GM06990 (cell line): ENCODE measurements at regions not wholly inside any gene's neighbourhood (a gene's known extent, or its start where the extent isn't known, plus 50 kb on each side); places are given as distances from the start of the nearest gene placed in this dataset.

ENCODE experiments used
- DNase-seq: peaks from one replicate; pipeline ENCODE4 v3.0.0-alpha.2; 2011; ENCODE audit not compliant: insufficient read length; ENCODE audit errors: extremely low read depth
- H3K27me3 ChIP-seq: replicated peaks from 2 replicates; pipeline ENCODE4 v1.6.0; 2011; ENCODE audit warnings: low read length; ENCODE audit not compliant: control insufficient read depth, insufficient read depth
- H3K36me3 ChIP-seq: 2 replicates; pipeline ENCODE4 v1.5.1; 2011; ENCODE audit warnings: low read length; ENCODE audit not compliant: control insufficient read depth, insufficient read depth
- H3K4me3 ChIP-seq: replicated peaks from 2 replicates; pipeline ENCODE4 v1.5.1; 2011; ENCODE audit warnings: low read depth, mild to moderate bottlenecking, control low read depth, low read length
- CTCF ChIP-seq: IDR thresholded peaks from 2 replicates; pipeline ENCODE4 v1.5.1; 2011; ENCODE audit warnings: low read length, control low read depth, mild to moderate bottlenecking, inconsistent platforms; ENCODE audit not compliant: insufficient read depth, poor library complexity, severe bottlenecking

DNA sequence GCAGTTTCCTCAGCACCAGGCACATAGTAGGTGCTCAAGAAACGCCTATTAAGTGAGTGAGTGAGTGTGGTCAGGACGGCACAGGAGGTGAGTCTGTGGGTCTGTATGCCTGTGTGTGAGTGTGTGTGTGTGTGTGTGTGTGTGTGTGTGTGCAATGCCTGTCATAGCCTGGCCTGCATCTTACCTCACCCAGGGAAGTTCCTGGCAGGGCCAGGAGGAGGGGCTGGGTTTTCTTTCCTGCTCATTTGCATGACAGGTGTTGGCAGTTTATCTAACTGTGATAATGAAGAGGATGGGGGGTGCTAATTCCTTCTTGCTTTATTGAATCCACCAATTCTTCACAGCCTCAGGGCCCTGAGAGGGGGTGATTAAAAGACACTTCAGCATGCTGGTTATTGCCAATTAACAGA, 146.7 kb upstream of the MLN start:
- H3K4me3 ChIP-seq = no peak overlapping the region
- H3K27me3 ChIP-seq = peaks cover 2% of the 10 kb centered on the region
- H3K36me3 ChIP-seq = no peaks in the 10 kb centered on the region
- TF ChIP-seq CTCF = no peak
- DNase-seq = no peak

DNA sequence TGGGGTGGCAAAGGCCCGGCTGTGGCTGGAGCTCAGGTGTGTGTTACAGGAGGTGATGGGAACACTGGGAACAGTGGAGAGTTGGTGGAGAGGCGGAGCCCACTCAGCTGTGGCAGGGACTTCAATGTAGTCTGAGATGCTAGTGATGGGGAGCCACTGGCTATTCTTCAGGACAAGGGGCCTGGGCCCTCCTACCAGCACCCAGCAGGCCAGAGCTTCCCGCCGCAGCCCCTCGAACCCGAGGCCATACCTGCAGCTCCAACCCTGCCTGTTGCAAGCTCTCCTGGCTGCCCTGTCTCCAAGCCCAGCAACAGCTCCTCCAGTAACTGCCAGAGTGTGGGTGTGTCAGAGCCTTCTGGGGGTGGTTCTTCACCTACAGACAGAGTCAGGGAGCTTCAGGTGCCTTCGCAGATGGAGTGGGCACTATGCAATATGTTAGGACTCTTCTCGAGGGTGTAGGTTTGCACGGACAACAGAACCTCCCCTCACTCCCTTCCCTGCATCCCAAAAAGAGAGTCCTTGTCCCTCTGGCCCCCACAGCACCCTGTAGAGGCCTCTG, 146.2 kb upstream of the MLN start:
- no peaks in the 10 kb centered on the region for H3K36me3 ChIP-seq
- no peak for TF ChIP-seq CTCF
- peaks cover 5% of the 10 kb centered on the region for H3K27me3 ChIP-seq
- DNase-seq = no peak
- H3K4me3 ChIP-seq = no peak overlapping the region

DNA sequence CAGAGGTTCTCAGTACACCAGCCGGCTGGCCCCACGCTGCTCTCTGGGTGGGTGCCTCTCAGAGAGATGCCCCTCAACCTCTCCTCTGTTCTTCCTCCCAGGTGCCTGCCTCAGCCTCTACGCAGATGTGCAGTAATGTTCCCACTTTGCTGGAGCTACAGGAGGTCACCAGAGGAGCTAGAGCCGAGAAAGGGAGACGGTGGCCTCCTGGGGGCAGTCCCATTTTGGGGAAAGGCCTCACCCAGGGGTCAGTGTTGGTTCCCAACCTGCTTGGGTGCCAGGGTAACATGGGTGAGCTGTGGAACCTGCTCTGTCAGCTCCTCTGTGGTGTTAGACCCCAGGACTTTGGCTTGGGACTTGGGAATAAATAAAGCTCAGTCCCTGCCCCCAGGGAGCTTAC, 145.3 kb upstream of the MLN start:
- H3K4me3 ChIP-seq = no peak overlapping the region
- H3K27me3 ChIP-seq = peaks cover 5% of the 10 kb centered on the region
- TF ChIP-seq CTCF = no peak
- no peaks in the 10 kb centered on the region for H3K36me3 ChIP-seq
- DNase-seq = no peak

DNA sequence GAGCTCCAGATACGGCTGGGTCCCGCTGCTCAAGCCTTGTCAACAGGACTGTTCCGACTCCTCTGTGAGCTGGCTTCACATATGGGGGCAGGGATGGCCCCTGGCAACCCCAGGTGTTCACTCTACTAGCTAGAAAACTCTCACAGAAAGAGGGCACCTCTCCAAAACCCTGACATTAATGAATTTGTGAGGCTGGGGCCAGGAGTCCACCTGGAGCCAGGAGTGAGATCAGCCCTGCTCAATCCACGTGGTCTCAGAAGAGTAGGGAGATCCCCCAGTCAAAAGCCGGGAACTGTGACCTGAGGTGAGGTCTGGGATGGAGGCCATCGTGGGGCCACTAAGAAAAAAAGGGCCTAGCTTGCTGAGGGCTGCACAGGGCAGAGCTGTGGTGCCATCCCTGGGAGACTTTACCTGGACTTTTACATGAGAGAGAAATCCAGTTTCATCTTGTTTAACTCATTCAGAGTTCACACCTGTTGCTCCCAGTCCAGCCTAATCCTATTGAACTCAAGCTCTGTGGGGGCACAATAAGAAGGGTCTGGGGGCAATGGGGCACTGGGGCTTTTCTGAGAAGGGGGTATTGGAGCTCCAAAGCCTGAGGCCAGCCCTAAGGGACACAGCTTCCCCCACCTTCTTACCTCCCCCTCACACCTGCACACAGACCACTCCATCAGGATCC, 144.3 kb upstream of the MLN start:
- DNase-seq = no peak
- H3K27me3 ChIP-seq = peaks cover 5% of the 10 kb centered on the region
- no peaks in the 10 kb centered on the region for H3K36me3 ChIP-seq
- no peak overlapping the region for H3K4me3 ChIP-seq
- TF ChIP-seq CTCF = no peak

DNA sequence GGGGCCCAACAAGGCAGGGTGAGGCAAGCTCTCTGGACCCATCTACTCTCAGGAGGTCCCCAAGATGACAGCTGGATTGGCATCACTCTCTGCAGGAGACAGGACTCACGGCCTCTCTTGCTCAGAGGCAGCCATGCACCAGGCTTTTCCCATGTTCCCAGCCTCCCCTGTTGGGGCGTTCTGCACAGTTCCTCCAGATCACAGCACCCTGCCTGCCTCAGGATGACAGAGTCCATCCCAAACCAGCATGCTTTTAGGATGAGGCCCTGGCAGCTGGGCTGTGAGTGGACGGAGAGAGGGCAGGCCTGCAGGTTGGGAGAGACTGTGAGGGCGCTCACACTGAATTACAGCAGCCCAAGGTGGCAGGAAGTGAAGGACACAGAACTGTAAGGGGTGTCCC, 143.2 kb upstream of the MLN start:
- no peak for TF ChIP-seq CTCF
- peaks cover 5% of the 10 kb centered on the region for H3K27me3 ChIP-seq

More for the DNA sequence above, 143.2 kb upstream of the MLN start:
- no peaks in the 10 kb centered on the region for H3K36me3 ChIP-seq
- no peak for DNase-seq
- no peak overlapping the region for H3K4me3 ChIP-seq
